ENCODE measurements at regions not wholly inside any gene's neighbourhood (a gene's known extent, or its start where the extent isn't known, plus 50 kb on each side); places are given as distances from the start of the nearest gene placed in this dataset.

- Histone ChIP-seq H3K9ac (replicated peaks; ENCODE audit: extremely low read depth, insufficient read depth, low read length) (no peak overlapping the region), H2AFZ (ENCODE audit: low read depth, low read length) (no peak overlapping the region), H3K9me1 (replicated peaks; ENCODE audit: control insufficient read depth, extremely low read depth, insufficient read depth, low read length) (no peaks in the 10 kb centered on the region), H3K4me3 (replicated peaks in 1 of 3; ENCODE audit: insufficient read depth in 1 of 3, low read depth in 1 of 3, low read length in 3 of 3) (no peak overlapping the region), H3K27ac (ENCODE audit: insufficient read depth, low read depth, low read length) (no peak overlapping the region), H3K27me3 (ENCODE audit: control insufficient read depth in 2 of 2, insufficient read depth in 2 of 2, low read length in 2 of 2) (no peaks in the 10 kb centered on the region), H3K4me2 (ENCODE audit: insufficient read depth, low read length) (no peak overlapping the region), H4K20me1 (replicated peaks; ENCODE audit: control insufficient read depth, extremely low read depth, insufficient read depth, low read length) (no peaks in the 10 kb centered on the region), H3K4me1 (ENCODE audit: control insufficient read depth, extremely low read depth, insufficient read depth, low read length) (no peaks in the 10 kb centered on the region), H3K36me3 (ENCODE audit: control insufficient read depth in 2 of 2, extremely low read depth in 1 of 2, insufficient read depth in 2 of 2, low read length in 2 of 2) (no peaks in the 10 kb centered on the region), H3K9me3 (replicated peaks; ENCODE audit: control insufficient read depth, insufficient read depth, low read length) (no peaks in the 10 kb centered on the region), H3K79me2 (ENCODE audit: control insufficient read depth, insufficient read depth, low read length) (no peaks in the 10 kb centered on the region)
- DNase-seq (ENCODE audit: low read depth, low spot score) (no peak), FAIRE-seq (no peak)
- dilution Hi-C loops (cut with MboI; ENCODE audit: extremely low pct_ligation_motif_present, low sequenced_read_pairs) = no loop called here
- intact Hi-C loops (cut with micrococcal nuclease) = no loop called here
- POLR2A ChIA-PET = no interaction called here
- CTCF ChIA-PET = no interaction called here
- BruUV-seq (replicated peaks) = no TSS peak
- TF ChIP-seq EZH2 (IDR thresholded peaks at IDR 0.05; ENCODE audit: borderline replicate concordance, low read depth, low read length, severe bottlenecking) (no peak), FOS (IDR thresholded peaks at IDR 0.05; ENCODE audit: borderline replicate concordance, insufficient read depth, low read length) (no peak), MYC (IDR thresholded peaks at IDR 0.05; ENCODE audit: low read depth, low read length) (no peak), JUN (IDR thresholded peaks at IDR 0.05; ENCODE audit: borderline replicate concordance, insufficient read depth, insufficient read length, low read depth) (no peak), CTCF (IDR thresholded peaks at IDR 0.05; ENCODE audit: extremely low read depth in 1 of 2, insufficient read depth in 1 of 2, low read depth in 1 of 2, low read length in 2 of 2) (no peak), MAX (IDR thresholded peaks at IDR 0.05; ENCODE audit: insufficient read depth, insufficient read length) (no peak), GATA2 (IDR thresholded peaks at IDR 0.05; ENCODE audit: insufficient read depth, insufficient read length, low read depth, low read length) (no peak), POLR2AphosphoS5 (IDR thresholded peaks at IDR 0.05; ENCODE audit: insufficient read depth, low read depth, low read length) (no peak)
Measured at GRCh38 chr4:126960760-126961159, 672.0 kb upstream of the INTU start.
